Glomerular endothelial cell (primary cell): ENCODE measurements at regions not wholly inside any gene's neighbourhood (a gene's known extent, or its start where the extent isn't known, plus 50 kb on each side); places are given as distances from the start of the nearest gene placed in this dataset.
"Not testable (repeated sequence)": the region's sequence is repeated elsewhere in the genome, so short reads cannot be mapped to it uniquely, and the experiment has no call there.

ENCODE experiments used
- DNase-seq: peaks from one replicate; pipeline ENCODE4 v3.0.0-alpha.2; 2011; ENCODE audit warnings: low read depth, low spot score; ENCODE audit errors: extremely low read depth

DNA sequence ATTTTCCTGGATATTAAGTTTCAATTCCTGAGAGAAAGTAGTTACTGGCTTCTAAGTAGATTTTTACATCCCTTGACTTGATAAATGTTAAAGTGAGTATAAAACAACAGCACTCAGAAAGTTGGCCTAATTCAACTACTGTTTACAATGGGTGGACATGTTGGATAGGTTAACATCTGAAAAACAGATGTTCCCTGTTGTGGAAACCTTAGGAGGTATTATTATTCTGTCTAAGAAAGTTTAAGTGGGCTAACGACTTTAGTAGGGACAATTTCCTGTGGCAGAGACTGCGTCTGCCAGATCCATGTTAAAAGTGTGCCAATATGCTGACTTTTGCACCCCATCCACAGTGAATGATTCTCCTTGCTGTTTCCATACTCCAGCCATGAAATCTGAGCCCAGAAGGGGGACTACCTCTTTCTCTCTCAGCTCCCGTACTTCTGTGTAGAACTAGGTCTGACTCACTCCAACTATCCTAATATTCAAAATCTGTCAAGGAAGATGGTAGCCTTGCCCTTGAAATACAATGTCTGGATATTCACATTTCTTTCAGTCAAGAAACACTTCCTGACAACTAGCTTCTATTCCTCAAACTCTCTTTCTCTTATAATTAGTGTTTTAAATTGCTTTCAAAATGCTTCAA is 327.5 kb upstream of the HNRNPA3 start:
- no peak for DNase-seq

DNA sequence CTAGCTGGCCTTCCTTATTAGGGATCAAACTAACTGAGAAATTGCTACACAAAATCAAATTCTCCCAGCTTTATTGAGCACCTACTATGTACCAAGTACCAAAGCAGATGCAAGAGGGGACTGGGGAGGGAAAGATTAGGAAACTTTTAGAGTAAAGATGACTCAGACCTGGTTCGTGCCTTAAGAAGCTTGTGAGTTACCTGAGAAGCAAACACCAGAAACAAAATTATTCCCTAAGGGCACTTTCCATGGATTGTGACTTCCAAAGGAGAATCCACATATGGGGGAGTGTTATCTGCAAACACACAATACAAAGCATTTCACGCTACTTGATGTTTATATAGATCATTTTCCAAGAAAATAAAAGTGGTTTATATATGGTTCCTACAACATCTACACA is 326.9 kb upstream of the HNRNPA3 start:
- DNase-seq: no peak

DNA sequence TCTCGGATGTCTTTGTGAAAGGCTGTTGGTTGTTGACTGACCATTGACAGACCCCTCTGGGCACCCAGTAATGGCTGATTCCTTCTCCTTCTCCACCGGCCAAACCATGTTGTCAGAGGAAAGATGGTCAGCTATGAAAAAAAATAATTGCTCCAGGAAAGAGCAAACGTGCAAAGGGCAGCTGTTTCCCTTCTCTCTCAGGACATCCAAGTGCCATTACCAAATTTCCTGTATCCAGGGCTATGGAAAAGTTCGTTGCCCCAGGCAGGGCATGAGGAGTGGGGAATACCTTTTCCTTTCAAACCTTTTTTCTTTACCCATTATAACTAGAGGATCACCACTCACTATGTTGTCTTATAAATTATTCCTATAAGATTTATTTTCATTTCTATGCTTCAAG is 321.5 kb upstream of the HNRNPA3 start:
- DNase-seq: no peak

DNA sequence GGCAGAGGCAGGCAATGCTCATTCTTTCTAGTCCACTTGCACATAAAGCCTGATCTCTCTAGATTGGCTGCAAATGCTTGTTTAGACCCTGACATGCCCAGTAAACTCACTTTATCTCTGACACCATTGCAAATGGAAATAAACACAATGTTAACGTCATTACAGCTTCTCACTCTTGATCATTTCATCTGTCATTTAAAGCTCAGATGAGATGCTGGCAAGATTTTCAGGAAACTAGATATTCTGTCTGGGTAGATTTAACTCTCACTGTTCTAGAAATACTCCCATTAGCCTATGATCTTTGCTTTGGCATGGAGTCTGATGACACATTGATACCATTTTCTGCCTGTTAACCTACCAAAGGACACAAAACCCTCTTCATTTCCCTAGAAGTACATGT is 320.7 kb upstream of the HNRNPA3 start:
- DNase-seq: no peak

DNA sequence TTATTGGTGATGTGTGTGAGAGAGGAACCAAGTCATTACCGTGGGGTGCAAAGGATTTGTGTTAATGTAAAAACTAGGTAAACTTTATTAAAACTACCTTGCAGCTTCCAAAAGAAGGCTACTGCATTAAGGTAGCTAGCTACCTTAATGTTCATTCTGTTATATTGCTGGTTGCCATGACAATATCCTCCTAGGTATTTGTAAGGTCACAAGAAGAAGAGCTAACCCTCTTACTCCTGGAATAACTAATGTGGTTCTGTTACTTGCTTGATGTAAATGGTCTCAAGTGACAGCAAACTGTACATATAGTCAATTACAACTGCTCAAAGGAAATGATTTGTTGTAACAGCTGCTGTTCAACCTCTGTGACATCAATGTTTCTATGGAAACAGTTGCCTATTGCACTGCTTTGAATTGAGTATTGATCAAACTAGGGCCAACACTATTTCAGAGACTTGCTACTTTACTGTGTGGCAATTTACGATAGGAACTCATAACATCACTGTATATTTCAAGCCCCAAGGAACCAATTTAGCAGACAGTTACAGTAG is 319.8 kb upstream of the HNRNPA3 start:
- DNase-seq: no peak

DNA sequence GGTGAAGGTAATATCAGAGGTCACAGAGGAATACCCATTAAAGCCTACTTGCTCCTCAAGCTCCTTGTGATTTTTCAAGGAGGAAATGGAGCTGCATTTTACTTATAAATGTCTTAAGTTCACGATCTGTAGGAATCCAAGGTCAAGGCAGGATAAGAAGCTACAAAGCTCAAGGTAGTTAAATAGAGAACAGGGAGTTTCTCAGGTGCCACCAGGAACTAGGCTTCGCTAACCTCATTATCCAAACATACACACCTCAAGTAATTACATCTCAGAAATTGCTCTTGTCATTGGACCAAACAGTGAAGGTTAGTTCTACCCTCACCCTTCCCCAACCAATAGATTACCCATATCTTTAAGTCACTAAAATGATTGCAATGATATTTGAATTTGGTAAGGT is 317.4 kb upstream of the HNRNPA3 start:
- DNase-seq: no peak

DNA sequence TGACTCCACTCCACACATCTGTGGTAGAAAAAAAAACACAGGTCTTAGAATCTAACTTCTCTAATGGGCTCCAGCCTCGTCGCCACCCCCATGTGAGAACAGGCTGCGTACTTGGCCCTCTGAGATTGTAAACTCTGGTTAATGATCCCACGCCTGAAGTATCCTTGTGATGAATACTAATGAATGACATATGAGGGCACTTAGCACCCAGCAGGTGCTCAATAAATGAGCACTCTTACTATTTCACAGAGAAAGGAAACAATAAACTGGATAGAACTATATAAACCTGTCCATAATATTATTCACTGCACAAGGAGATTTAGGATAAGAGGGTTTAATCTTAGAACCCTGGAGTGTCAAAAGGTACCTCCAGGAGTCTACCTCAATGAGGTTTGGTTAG is 310.1 kb upstream of the HNRNPA3 start:
- DNase-seq: no peak

DNA sequence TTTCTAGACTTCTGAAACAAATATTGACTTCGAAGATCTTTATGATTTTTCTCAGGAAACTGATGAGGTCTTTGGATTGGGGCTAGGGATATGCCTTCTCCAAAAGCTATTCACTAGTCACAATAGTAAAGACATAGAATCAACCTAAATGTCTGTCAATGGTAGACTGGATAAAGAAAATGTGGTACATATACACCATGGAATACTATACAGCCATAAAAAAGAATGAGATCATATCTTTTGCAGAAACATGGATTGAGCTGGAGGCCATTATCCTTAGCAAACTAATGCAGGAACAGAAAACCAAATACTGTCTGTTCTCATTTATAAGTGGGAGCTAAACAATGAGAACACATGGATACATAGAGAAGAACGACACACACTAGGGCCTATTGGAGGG is 308.5 kb upstream of the HNRNPA3 start:
- not testable (repeated sequence) for DNase-seq

DNA sequence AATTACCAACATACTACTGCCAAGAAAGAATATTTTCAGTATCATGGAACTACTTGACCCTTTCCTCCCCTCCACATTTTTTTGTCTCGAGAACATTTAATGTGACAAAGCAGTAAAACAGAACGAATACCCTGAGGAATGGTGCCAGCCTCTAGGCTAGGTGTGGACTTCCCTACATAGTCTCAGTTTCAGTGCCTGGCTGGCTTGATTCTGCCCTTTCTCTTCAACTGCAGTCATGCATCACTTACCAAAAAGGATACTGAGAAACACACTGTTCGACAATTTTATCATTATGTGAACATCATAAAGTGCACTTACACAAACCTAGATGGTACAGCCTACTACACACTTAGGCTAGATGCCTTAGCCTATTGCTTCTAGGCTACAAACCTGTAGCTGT is 305.3 kb upstream of the HNRNPA3 start:
- DNase-seq: no peak

DNA sequence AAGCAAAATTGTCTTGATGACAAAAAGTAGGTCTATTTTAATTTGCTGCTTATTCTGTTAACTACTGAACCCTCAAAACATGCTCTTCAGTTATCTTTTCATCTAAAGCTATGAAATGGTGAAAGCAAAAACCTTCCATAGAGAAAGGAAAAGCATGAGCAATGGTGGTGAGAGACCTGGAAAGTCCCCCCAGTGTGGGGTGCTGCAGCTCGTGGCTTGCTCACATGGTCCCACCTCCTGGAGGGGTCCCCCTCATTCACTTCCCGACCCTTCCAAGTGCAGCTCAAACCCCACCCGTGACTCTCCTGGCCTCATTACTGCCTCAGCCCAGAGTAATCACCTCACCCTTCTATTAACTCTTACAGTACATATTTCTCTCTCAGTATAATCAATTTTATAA is 301.8 kb upstream of the HNRNPA3 start:
- no peak for DNase-seq

DNA sequence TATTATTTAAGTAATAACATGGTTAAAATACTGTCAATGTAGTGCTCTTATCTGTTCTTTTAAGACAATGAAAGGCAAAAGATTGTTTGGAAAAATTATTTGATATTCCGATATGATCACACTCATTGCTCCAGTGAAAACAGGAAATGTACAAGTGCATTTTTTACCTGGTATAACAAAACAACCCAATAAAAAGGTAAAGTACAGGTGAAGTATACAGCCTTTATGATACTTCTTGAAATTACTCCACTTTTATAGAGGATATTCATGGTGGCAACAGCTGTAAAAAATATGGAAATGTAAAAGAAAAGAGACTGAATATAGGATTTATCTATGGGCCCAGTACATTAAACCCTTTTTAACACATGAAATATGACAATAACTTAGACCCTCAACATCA is 298.6 kb upstream of the HNRNPA3 start:
- DNase-seq: no peak

DNA sequence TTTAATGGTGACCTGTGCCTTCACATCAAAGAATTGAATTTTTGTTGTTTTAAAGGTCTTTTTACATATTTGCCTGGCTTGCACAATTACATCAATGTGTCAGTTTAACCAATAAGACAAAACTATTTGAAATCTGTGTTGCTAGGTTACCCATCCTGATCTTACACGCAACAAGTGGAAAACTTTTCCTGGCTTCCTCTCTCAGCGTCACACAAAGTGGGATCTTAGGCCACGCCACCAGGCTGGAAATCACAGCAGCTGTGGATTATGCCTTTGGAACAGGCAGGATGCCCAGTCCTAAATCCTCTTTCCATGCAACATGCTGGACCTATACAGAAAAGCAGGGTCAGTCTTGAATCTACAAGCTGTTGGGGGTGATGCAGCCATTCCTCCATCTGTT is 298.2 kb upstream of the HNRNPA3 start:
- no peak for DNase-seq

DNA sequence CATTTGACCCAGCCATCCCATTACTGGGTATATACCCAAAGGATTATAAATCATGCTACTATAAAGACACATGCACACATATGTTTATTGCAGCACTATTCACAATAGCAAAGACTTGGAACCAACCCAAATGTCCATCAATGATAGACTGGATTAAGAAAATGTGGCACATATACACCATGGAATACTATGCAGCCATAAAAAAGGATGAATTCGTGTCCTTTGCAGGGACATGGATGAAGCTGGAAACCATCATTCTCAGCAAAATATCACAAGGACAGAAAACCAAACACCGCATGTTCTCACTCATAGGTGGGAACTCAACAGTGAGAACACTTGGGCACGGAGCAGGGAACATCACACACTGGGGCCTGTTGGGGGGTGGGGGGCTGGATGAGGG is 290.0 kb upstream of the HNRNPA3 start:
- DNase-seq: not testable (repeated sequence)

DNA sequence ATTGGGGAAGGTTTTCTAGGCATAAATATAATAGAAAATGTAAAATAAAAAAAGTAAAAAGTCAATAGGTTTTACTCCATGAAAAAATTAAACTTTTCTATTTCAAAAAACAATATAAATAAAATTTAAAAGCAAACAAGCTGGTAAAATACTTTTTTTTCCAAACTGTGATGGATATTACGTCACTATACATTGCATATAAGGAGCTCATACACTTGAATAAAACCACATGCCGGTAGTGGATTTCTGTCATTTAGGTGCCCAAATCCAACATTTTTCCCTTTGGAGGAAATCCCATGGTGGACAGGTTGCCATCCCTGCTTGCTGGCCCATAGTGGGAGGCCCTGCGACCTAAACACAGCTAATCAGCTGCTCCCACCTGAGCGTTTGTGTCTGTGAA is 289.4 kb upstream of the HNRNPA3 start:
- DNase-seq: no peak

DNA sequence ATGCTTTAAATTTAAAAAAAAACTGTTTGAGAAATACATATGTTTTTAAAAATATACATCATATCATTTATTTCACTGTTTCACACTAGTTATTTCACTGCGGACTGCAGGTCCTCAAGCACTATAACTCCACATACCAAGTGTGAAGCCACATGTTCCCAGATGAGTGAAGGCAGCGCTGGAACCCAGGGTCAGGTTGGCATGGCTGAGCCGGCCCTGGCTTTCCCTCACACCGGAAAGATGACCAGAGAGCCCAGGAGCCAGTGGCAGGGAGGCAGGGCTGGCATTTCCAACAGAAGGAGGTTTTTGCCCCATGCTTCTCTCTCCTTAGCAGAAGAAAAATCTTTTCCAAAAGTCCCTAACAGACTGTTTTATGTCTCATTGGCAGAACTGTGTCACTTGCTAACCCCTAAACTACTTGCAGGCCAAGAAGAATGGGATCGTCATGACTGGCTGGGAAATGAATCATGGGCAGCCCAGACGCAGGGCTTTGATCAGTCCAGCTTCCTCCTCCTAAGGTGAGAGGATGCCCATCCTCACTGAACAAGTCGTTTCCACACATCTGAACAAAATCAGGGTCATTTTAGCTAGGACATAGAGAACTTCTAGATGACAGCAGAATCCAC is 287.6 kb upstream of the HNRNPA3 start:
- DNase-seq: no peak

DNA sequence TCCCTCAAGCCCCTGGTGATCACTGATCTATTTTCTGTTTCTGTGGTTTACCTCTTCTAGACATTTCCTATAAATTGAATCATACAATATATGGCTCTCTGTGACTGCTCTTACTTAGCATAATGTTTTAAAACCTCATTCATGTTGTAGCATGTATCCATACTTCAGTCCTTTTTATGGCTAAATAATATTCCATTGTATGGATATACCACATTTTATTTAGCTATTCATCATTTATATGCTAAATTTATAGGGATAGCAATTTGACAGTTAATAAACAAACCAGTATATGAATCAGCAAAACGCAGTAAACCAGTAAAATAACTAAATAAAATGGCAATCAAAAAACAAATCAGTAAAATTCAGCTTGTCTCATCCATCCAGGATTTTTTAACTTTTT is 286.1 kb upstream of the HNRNPA3 start:
- no peak for DNase-seq

DNA sequence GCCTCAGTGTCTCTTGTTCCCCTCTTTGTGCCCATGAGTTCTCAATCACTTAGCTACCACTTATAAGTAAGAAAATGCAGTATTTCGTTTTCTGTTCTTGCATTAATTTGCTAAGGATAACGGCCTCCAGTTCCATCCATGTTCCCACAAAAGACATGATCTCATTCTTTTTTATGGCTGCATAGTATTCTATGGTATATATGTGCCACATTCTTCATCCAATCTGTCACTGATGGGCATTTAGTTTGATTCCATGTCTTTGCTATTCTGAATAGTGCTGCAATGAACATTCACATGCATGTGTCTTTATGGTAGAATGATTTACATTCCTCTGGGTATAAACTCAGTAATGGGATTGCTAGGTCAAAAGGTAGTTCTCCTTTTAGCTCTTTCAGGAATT is 283.2 kb upstream of the HNRNPA3 start:
- not testable (repeated sequence) for DNase-seq

DNA sequence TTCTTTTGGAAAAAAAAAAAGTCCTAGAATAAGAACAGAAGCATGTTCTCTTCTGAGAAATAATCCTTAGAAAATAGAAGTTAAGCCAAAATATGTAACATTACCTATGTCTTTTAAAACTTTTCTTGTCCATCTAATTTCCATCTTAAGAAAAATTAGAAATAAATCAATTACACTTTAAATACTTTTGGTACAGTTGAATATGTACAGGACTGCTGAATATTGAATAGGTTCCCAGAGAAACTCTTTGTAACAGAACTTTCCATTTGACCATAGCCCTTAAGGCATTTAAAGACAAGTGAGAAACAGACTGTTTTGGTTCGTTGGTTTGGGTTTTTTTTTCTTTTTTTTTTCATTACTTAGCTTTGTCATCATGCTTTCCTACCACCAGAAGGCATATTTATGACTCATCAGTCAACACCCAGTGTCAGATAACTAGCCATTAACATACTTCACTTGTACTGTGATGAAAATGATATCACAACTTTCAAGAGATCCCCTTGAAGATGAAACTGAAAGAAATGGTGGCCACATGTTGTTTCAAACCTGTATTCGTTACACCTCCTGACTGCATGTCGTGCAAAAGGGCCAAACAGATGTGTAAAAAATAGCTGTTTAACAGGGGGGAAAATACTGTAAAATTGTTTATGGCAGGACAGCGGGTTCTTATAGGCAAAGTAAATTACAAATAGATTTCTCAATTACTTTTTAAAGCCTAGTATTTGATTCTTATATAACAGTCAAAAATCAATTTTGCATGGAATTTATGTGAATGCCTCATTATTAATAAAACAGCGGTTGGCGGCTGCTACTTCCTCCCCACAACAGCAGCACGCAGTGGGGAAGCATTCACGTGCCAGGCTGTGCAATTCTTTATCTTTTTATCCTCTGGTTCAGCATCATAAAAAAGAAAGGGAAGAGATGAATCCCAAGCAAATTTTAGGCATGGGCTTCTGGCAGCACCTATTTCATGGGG is 280.7 kb upstream of the HNRNPA3 start:
- DNase-seq: no peak

DNA sequence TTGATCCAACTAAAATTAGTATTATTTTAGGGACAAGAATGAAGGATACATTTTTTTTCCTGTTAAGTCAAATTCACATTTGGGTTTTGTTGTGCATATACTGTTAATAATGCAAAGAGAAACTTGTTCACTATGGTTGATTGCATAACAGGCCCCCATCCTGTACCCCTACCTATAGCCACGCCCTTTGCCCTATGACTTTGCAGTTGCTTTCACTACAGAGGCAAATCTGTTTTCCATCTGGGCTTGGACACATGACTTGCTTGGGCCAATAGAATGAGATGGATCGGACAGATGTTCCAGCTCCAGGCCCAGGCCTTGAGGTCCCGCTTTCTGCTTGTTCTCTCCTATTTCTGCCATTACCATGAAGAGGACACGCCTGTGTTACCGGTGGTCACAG is 278.5 kb upstream of the HNRNPA3 start:
- no peak for DNase-seq

DNA sequence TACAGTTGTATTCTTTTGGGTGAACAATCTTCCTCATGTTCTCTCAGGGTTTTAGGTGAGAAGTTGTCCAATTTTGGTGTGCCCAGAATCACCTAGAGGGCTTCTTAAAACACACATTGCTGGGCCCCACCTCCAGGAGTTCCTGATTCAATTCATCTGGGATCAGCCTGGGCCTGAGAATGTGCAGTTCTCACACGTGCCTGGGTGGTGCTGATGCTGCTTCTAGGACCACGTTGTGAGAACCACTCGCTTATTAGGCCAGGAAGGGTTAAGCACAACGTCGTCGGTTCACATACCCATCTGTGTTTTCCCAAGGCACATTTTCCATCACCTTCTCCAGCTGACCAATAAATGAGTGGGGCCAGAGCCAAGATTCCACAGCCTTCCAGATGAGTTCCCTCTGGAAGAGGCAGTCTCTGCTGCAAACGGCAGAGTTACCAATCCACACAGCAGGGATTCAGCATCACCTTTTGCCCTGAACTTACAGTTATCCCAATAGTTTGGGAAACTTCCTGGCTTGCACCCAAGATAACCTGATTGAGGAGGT is 277.7 kb upstream of the HNRNPA3 start:
- DNase-seq: no peak

DNA sequence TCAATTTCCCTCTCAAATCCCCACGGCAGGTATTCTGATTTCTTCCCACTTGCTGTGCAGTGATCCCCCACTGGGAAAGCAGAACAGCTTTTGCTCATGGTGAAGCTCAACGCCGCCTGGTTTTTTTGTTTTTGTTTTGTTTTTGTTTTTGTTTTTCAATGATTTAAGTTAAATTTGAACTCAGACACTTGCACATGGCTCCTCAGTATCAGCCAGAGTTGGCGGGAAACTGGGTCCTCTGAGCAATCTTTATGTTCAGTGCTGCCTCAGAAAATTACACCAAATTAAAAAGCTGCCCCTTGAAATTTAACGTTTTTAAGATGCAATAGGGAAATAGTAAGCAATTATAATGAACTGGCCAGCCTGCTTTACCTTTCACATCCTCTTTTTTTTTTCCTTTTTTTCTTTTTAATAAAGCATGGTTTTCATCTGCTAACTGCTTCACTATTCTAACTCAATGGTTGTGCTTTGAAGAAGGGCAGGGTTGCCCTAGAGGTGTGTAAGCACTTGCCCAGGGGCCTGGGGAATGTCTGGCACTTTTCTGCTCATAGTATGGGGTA is 277.0 kb upstream of the HNRNPA3 start:
- no peak for DNase-seq
